AG10803 (cell line): ENCODE measurements at regions not wholly inside any gene's neighbourhood (a gene's known extent, or its start where the extent isn't known, plus 50 kb on each side); places are given as distances from the start of the nearest gene placed in this dataset.

ENCODE experiments used
- DNase-seq: peaks from one replicate; pipeline ENCODE4 v3.0.0; 2010; ENCODE audit warnings: low read depth
- H3K4me3 ChIP-seq: 2 replicates; pipeline ENCODE4 v1.5.1; 2011; ENCODE audit warnings: mild to moderate bottlenecking, low read length, control low read depth
- TF ChIP-seq, protein P1 (sequence below): conservative IDR thresholded peaks from 2 replicates; pipeline ENCODE4 v1.5.1; 2011; ENCODE audit warnings: mild to moderate bottlenecking, low read length, control low read depth, inconsistent platforms

DNA sequence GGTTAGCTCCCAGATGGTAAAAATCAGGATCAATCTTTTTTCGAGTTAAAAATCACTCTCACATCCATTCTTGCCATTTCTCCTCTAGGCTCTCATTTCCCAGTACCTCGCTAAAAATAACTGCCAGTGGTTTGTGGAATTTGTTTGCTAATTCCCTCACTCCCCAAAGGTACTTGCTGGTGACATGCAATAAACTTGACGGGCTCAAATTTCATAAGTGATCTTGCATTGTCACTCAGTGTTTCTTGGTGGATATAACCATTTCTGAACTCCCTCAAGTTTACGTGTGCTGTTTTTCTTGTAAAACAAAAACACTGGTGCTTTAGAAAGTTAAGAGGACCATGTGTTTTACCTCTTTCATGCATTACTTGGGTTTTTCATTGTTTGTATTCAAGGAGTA, 399.2 kb upstream of the MKI67 start:
- TF ChIP-seq, protein P1, sequence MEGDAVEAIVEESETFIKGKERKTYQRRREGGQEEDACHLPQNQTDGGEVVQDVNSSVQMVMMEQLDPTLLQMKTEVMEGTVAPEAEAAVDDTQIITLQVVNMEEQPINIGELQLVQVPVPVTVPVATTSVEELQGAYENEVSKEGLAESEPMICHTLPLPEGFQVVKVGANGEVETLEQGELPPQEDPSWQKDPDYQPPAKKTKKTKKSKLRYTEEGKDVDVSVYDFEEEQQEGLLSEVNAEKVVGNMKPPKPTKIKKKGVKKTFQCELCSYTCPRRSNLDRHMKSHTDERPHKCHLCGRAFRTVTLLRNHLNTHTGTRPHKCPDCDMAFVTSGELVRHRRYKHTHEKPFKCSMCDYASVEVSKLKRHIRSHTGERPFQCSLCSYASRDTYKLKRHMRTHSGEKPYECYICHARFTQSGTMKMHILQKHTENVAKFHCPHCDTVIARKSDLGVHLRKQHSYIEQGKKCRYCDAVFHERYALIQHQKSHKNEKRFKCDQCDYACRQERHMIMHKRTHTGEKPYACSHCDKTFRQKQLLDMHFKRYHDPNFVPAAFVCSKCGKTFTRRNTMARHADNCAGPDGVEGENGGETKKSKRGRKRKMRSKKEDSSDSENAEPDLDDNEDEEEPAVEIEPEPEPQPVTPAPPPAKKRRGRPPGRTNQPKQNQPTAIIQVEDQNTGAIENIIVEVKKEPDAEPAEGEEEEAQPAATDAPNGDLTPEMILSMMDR: no peak
- no peak overlapping the region for H3K4me3 ChIP-seq
- DNase-seq: no peak

DNA sequence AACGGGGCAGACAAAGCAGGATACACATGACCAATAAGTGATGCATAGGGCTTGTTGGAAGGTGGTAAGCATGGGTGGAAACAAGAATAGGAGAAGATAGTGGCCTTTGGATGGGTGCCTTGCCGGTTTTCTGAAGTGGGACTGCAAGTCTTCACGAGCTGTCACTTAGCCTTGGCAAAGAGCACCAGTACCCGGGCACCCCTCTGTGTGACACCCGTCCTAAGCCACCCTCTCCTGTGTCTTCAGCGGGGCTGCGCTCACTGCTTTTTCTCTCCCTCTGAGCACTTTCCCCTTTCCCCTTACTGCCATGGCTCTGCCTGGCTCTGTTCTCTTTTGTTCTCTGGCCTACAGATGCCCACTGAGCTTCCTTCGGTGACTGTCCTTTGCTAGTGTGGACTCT, 399.7 kb upstream of the MKI67 start:
- no peak for DNase-seq
- no peak overlapping the region for H3K4me3 ChIP-seq
- TF ChIP-seq, protein P1: no peak

DNA sequence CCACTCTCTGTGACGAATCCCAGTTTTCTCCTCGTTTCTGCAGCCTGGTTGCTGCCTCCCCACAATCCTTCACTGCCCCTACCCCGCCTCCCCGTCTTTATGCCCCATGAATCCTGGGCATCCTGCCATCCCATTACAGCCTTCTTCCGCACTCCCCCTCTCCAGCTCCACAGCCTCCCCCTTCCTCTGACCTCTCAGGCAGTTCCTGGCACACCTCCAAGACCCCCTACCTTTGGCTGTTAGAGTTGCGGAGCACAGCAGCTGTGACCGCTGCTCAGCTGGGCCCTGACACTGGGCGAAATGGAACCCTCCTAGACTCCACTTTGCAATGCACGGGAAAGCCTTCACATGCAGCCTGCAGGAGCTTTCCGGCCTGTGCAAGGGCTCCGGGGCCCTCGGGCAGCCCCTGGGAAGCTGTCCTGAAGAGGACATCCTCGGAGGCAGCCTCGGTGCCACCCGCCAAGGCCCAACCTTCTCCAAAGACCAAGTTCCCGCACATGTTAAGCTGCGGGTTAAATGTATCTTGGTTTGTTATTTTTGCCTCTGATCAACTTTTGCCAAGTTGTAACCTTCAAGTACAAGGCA, 400.7 kb upstream of the MKI67 start:
- no peak for DNase-seq
- no peak overlapping the region for H3K4me3 ChIP-seq
- TF ChIP-seq, protein P1: no peak

DNA sequence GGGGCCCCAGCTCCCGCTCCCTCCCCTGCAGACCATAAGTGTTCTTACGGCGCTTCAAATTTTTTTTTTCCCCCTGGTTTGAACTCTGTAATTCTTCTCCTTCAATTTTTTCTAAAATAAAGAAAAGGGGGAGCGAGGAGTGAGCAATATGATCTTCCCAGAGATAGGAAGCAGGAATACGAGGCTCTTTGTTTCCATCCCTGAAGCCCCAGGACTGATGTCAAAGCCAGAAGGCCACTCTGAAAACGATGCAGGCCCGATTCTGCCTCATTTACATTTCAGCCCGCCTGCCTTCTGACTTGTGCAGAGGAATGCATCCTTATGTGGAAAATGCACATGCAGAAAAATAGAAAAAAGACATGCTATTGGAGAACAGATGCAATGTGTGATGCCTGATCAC, 401.5 kb upstream of the MKI67 start:
- DNase-seq: no peak
- TF ChIP-seq, protein P1: no peak
- H3K4me3 ChIP-seq: no peak overlapping the region

DNA sequence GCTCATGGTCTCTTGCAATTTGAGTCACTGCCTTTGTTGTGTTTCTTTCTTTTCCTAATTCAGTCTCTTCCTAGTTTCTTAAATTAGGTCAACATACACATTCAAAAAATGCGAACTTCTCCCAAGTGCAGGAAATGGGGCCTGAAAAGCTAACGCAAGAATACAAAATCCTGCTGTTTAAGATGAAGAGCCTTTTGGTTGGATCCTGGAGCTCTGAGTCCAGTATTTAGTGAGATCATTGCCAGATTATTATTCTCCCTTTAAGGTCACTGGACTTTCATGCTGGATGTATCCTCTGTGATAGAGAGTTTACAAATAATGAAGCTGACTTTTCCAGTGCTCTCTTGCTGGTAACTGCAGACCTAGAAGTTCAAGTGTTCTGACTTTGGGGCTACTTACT, 401.9 kb upstream of the MKI67 start:
- H3K4me3 ChIP-seq: no peak overlapping the region
- TF ChIP-seq, protein P1: no peak
- no peak for DNase-seq

DNA sequence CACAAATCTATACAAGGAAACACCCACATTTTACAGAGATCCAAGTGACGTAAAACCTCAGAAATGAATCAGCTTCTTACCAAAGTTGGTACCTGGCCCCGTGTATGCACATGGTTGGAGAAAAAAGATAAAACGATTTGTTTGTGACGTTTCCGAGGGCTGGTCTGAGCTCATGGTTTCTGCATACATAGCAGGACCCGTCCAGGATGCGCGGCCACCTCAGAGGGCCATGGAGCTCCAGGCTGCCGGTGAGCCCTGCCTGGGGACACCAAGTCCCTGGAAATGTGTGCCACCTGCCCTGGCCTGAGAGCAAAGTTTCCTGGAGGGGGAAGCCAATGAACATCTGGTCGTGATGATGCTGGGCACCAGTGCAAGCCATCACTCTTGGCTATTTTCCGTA, 402.6 kb upstream of the MKI67 start:
- no peak for DNase-seq
- no peak overlapping the region for H3K4me3 ChIP-seq
- TF ChIP-seq, protein P1: no peak

DNA sequence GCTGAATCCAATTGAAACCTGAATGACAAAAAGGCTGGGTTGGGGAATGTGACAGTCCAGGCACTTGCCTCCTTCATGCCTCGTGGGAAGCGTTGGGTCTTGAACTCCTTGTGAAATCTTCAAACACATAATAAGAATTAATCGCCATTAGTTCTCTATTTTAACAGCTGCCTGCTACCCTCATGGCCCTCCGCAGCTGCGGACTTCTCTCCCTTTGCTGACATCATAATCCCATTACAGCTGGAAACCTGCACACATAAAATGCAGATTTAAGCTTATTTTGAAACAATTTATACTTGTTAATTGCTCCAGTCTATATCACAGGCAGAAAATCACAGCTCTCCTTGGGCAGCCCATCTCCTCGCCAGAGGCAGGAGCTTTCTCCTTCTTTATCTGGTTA, 403.0 kb upstream of the MKI67 start:
- no peak overlapping the region for H3K4me3 ChIP-seq
- TF ChIP-seq, protein P1: no peak
- DNase-seq: no peak
